Fibroblast of skin of back (primary cell): ENCODE measurements at regions not wholly inside any gene's neighbourhood (a gene's known extent, or its start where the extent isn't known, plus 50 kb on each side); places are given as distances from the start of the nearest gene placed in this dataset.
"Not testable (repeated sequence)": the region's sequence is repeated elsewhere in the genome, so short reads cannot be mapped to it uniquely, and the experiment has no call there.

Experiments used
- DNase-seq: peaks from one replicate; pipeline ENCODE4 v3.0.0-alpha.2; 2013

DNA sequence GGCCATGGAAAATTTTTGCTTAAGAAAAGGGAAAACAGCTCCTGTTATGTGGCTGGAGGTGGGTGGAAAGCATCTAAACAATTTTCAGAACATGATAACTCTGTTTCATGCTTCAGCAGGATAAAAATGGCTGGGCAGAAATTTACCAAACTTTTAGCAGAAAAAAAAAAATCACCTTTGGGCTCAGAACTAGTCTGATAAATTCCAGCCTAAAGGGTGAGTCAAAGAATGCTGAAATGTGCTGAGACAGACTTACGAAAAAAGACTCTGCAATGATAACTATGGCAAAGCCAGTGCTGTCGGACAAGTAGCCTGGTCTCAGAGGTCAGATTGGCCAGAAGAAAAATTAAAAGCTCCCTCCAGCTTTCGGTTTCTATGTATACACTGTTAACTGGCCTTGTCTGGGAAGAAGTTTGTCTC, 123.6 kb downstream of the LRATD1 start:
- DNase-seq: peak; percentile 9

DNA sequence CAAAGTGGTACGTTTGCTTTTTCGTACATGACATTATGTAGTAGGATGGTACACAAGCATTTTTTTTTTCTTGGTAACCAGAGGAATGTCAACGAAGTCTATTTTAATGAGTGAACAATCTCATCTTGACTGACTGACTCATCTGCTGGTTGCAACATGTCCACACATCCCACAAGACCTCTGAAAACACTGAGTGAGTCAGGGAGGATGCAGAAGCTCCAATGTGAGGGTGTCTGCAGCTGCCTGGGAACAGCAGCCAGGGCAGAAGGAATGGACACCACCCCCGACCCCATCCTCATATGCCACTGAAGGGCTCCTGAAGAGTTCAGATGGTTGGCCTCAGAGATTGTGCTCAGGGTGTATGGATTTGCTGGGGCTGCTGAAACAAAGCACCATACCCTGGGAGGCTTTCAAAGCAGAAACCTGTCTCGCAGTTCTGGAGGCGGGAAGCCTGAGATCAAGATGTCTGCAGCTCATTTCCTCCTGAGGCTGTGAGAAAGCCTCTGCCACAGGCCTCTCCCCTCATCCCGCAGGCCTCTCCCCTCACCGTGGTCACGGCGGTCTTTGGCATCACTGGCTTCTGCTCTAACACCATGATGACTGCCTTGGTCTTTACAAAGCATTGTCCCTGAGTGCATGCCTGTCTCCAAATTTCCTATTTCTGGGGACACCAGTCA, 124.6 kb downstream of the LRATD1 start:
- peak; percentile 88 for DNase-seq

DNA sequence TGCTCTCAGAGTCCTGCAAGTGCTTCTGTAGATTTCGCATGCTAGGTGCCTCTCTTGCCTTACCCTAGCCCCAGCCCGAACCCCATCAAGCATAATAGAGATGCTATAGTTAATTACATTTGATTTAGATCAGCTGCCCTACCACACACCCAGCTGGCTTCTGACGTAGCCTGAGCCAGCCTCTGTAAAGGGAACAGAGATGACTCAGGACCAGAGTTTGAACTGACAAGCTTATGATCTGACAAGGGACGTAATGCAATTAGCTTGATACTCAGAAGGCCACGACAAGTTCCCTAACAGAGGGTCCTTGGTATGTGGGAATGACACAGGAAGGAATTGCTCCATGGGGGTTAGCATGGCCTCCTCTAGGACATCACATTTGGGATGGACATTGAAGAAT, 126.6 kb downstream of the LRATD1 start:
- no peak for DNase-seq

DNA sequence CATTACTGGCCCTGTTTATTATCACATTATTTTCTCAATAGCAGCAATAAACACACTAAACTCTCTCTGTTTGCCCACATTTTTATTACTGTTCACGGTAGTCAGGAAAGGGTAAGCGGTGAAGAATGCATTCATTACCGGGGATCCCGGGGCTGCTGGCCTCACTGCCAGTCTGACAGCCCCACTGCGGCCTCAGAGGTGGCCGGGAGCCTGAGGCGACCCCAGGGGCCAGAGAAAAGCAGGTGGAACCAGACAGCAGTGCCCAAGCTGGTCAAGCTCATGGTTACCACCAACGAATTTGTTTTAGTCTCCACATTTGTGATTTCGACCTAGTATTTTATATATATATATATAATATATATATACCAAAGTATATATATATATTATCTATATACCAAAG, 127.7 kb downstream of the LRATD1 start:
- no peak for DNase-seq

DNA sequence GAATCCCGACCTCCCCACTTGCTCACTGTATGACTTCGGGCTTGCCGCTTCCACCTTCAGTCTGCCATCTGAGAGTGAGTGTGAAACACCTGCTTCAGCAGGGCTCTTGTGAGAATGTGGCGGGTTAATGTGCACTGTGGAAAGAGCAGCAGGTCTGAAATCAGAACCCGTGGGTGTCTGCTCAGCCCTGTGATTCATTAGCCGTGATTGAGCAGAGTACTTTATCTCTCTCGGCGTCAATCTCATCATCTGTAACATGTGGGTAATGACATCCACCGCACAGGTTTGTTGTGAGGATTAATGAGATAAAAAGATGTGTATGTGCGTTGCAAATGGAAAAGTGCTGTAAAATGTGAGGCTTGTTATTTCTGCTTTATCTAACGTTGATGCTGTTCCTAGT, 128.6 kb downstream of the LRATD1 start:
- DNase-seq: no peak

DNA sequence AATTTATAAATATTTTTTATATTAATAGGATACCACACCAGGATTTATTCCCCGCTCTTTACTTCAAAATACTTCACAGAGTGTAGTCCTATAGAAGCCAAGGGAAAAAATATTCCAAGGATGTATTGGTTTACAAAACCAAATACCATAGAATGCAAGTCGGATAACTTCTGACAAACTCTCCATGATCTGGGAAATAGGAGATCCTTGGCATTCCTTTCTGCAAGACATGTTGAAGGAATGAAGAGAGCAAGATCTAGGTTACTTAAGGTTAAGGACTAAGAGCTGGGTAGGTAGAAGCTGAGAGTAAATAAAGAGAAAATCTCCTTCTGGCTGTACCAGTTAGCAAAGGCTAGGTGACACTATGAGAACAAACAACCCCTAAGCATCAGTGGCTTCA, 141.2 kb downstream of the LRATD1 start:
- DNase-seq: no peak

DNA sequence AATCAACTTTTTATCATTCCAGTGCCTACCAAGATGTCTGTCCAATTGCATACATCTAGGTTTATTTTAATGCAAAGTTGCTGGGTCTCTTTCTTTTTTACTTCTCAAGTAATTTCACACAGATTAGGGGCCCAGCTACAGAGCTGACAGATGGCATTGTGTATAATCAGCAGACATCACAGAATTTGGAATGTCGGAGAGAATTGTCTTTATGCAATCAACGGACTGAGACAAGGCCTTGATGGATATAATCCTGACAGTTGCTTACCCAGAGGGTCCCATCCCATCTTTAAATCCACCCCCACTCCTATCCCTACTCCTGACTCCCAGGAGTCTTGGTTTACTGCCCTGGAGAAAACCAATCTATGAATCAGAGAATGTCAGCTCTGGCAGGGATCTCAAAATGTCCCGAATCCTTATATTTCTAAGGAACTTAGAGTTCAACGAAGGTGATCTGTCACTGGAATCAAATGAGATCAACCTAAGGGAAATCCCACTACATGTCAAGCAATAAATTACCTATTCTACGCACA, 142.0 kb downstream of the LRATD1 start:
- DNase-seq: no peak

DNA sequence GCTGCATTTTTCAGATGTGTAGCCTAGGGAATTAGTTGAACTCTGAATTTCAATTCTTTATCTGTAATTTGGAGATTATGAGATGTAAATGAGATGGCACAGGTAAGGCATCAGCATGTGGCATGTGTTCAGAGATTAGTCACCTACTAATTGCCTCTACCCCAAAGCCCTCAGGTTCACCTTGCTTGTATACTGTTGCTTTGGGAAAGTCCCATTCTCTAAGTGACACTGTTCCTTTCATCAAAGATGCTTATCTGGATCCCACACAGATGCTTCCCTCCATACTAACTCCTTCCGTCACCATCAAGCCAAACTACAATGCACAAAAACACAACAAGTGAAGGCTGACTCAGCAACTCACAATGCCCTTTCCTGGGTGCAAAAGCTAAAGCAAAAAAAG, 143.7 kb downstream of the LRATD1 start:
- no peak for DNase-seq

DNA sequence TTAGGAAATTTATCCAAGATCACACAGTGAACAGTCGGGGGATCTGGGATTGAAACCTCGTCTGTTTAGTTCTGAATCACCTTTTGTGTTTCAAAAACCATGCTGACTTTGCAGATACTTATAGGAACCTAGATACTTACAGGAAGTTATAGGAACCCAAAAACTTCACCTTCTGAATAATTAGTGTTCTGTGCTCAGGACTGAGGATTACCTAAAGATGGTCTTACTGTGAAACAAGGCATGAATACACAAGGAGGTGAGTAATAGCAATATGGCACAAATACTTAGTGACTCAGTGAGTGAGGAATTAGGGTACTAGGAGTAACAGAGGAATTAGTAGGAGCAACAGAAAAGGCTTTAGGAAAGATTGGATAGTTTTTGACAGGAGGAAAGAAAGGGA, 145.5 kb downstream of the LRATD1 start:
- peak; percentile 37 for DNase-seq

DNA sequence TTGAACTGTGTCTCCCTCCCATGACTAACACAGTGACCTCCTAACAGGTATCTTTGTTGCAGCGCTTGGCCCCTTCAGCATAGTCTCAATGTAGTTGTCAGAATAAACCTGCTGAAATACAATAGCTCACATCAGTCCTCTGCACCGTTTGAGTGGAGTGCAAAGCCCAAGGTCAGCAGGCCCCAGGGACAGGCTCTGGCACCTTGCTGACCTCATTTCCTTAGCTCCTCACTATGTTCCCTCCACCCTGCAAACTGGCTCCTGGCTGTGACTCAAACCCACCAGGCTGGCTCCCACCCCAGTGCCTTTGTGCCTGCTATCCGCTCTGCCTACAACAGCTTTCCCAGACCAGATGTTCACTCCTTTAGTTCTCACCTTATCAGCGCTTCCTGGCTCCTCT, 146.7 kb downstream of the LRATD1 start:
- no peak for DNase-seq

DNA sequence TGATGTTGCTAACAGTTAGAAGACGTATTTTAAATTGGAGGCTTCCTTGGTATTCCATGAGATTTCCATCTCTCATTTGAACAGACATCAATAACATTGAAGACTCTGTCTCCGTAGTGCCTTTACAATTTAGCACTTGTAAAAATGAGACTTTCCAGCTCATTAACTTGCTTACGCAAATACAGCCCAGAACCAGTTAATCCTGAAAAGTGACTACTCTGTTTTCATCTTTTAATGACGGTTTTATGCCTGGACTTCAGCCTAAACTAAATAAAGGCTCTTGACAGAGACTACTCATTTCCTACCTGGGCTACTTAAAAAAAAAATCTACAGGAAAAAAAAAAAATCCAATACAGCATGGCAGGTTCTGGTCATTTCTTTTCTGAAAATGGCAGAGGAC, 148.6 kb downstream of the LRATD1 start:
- no peak for DNase-seq

DNA sequence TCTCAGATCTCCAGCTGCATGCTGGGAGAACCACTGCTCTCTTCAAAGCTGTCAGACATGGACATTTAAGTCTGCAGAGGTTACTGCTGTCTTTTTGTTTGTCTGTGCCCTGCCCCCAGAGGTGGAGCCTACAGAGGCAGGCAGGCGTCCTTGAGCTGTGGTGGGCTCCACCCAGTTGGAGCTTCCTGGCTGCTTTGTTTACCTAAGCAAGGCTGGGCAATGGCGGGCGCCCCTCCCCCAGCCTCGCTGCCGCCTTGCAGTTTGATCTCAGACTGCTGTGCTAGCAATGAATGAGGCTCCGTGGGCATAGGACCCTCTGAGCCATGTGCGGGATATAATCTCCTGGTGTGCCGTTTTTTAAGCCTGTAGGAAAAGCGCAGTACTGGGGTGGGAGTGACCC, 156.3 kb downstream of the LRATD1 start:
- DNase-seq: not testable (repeated sequence)

DNA sequence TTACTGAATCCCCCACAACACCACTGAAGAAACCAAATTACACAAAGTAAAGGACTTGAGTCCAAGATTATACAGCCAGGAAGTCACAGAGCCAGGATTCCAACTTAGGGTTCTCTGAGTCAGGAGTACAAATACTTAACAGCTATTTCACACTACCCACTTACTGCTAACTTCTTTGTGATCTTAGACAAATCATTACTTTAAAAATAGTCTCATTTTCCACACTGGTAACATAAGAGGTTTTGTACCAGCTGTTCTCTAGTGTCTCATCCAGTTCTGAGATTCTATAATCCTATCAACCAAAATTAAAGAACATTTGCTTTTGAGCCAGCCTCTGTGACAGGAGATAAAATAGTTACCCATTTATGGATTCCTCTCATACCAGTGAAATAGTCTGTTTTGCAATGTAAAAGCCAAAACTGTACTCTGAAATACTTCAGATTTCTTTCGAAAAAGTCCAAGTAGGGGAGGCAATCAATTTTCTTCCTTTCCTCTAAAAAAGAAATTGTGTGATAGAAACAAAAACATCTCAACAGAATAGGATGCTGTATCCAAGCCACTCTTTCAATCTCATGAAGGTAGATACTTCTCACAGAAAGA, 157.6 kb downstream of the LRATD1 start:
- DNase-seq: no peak

DNA sequence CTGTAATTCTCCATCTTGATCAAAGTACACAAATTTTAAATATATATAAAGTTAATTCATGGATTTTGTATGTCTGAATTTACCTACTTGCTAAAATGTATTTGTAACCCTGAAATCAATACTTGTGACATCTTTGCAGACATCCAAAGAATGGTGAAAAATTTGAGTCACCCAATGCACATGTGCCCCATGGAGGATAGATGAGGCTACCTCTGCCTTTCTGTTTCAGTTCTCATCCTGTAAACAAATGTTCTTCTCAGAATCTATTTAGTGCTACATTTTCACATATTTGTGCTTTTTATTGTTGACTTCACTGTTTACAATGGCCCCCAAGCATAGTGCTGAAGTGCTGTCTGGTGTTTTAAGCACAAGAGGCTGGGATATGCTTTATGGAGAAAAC, 171.5 kb downstream of the LRATD1 start:
- no peak for DNase-seq

DNA sequence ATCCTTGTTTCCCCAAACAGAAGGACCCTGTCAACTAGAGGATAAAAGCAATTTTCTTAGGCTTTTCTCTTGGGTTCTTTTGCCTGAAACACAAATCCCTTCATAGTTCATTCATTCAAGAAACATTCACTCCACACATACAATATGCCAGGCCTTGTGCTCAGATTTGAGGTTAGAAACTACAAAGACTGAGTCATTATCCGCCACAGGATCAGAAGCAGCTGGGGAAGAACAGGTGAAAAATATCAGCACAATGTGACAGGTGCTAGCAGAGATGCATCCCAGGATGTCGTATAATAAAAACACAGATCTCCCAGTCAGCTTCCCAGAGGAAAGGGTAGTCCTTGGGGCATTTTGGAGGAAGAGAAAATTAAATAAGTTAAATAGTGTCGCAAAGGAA, 172.4 kb downstream of the LRATD1 start:
- no peak for DNase-seq

DNA sequence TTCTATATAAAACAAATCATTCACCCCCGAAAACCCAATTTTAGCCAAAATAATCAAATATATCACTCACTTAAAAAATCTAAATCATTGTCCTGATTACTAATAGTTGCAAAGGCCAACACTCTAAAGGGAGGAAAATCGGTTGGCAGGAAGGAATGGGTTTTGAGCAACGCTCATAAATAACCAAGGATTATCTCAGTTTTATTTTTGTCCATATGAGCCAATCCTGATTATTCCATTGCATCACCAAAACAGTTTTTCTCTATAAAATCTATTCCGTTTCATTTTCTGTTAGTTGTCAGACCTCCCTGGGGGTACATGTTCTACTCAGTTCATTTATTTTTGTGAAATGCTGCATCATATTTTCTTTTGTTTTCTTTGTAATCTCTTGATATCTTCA, 174.1 kb downstream of the LRATD1 start:
- no peak for DNase-seq

DNA sequence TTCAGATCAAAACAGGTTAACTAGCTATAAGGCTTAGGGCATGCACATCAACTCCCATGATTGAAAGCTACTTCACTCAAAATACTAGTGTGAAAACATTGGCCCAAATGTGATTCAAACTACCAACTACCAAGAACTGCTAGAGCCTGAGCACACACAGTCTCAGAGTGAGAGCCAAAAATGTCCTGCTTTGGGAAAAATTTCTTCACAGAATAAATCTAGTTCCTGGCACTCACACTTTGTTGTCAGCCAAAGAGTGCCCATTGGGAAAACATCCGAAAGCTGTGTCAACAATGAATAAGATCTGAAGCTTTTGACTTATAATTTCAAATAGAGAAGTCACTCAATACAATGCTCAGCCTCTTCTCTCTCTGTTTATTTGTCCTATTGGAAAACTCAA, 182.7 kb downstream of the LRATD1 start:
- no peak for DNase-seq

DNA sequence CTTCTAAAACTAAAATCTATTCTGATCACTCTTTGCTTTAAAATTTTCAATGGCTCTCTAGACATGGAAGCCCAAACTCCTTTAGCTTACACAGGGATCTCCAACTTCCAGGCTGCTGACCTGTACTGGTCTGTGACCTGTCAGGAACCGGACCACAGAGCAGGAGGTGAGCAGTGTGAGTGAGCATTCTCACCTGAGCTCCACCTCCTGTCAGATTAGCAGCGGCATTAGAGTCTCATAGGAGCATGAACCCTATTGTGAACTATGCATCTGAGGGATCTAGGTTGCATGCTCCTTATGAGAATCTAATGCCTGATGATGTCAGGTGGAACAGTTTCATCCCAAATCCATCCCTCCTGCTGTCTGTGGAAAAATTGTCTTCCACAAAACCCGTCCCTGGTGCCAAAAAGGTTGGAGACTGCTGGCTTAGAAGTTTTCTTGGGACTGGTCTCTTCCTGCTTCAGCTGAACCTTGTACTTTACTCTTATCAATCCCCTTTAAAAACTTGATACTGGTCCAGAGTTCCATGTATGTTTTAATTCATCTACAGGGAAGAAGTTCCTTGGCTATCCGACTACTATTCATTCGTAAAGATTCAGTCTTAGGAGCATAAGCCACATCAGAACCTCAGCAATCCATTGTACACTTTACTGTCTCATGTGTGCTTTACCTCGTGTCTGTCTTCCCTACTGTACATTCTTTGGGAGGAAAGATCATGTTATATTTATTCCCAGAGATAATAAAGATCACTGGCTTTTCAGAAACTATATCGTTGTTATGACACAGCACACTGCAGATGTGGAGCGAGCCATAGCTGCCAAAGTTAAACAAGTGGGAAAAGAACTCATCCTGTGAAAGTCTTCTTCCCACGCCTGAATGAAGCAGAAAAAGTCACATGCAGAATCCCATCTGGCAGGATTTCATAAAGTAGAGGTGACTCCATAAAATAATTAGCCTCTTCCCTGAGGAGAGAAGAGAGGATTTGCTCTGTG, 183.8 kb downstream of the LRATD1 start:
- DNase-seq: no peak

DNA sequence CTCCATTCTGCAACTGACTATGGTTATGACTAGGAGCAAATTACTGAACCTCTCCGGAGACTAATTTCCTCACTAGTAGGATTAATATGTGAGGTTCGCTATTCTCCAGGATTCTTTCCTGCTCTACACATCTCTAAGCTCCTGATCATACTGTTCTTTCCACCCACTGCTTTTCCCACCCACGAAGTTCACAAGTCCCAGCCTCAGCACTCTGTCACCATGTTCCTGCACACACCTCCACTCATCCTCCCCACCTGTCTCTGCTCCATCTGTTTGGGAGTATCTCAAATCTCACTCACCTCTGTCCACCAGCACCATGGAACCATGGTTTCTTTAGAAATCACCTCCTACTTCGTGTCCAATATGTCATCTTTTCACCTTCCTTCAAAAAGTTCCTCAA, 185.3 kb downstream of the LRATD1 start:
- DNase-seq: no peak

DNA sequence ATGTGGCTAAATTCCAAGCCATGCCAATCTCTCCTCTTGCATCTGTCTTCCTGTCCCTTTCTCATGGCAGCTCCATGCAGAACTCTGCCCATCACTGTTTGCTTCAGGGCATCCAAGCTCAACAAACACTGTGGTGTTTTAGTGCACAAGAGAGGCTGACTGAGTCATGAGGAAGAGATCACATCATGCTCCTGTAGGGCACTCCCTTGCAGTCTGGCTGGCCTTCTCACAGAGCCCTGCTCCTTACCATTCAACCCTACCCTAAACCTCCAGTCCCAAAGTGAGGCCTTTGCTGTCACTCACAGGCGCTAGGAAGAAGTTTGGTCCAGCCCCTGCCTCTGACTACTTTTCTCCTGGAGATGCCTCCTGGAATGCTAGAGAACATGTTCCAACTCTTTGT, 194.0 kb downstream of the LRATD1 start:
- no peak for DNase-seq

DNA sequence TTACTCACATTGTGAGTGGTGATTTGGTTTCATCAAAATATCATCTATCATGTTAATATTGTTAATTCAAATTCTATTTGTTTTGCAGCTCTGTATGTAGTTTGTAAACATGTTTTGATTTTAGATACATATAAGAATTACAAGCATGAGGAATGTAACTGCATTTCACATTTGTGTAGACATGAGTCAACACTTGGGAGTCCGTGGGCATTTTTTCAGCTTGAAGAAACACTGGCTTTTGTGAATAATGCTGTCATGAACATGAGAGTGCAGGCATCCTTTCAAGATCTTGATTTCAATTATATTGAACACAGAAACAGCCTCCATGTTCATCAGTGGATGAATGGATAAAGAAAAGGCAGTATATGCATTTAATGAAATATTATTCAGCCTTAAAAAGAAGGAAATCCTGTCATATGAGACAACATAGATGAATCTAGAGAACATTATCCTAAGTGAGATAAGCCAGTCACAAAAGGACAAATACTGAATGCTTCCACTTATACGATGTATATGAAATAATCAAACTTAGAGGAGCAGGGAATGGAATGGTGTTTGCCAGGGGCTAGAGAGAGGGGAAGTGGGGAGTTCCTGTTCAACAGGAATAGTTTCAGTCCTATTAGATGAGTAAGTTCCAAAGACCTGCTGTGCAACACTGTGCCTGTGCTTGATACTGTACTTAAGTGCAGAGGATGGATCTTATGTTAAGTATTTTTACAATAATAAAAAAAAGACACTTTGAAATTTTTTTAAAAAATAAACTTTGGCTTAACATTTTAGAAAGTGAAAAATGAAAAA, 194.9 kb downstream of the LRATD1 start:
- no peak for DNase-seq

DNA sequence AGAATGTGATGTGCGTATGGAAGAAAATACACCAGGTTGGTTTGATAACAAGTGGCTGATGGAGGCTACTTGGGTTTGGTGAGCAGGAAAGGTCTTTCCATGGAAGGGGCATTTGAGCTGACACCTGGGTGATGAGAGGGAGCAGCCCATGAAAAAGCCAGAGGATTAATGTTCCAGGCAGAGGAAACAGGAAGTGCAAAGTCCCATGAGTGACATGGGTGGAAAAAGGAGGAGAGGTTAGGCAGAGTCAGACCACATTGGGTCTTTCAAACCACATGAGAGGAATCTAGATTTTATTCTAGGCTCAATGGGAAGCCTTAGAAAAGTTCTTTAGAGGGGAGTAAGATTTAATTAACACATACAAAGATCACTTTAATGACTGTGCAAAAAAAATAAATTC, 195.7 kb downstream of the LRATD1 start:
- no peak for DNase-seq

DNA sequence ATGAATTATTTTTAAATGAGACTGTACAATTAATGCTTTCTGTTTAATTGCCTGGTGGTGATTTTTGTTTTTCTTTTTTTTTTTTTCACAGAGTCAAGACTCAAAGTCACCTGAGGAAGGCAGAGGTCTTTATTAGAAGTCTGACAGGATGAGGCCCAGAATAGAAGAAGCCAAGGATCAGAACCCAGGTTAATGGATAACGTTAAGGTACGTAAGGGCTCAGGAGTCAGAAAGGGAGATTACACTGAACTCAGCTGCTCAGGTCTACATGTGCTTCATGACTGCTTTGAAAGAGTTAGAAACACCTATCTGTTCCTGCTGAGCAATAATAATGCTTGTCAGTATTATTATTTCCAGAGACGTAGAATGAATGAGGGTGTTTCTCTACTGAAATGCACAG, 196.5 kb downstream of the LRATD1 start:
- no peak for DNase-seq
